GM13977 (cell line): ENCODE measurements at regions not wholly inside any gene's neighbourhood (a gene's known extent, or its start where the extent isn't known, plus 50 kb on each side); places are given as distances from the start of the nearest gene placed in this dataset.
A peak's percentile ranks its signal among the peaks of the same experiment; 100 is the strongest.

Experiments used
- DNase-seq: peaks from one replicate; pipeline ENCODE4 v3.0.0; 2012; ENCODE audit warnings: low spot score
- in situ Hi-C: fragments of 300-500 bp; cut with MboI; formaldehyde crosslinking; loops from one replicate; pipeline ENCODE4 v1.12.0; 2022; ENCODE audit warnings: low sequenced_read_pairs, low pct_unique_long_range_greater_than_20kb, mixed read lengths, inconsistent platforms; ENCODE audit not compliant: unreplicated experiment
- TF ChIP-seq, protein P1 (sequence below): IDR thresholded peaks from 2 replicates; pipeline ENCODE4 v1.5.1; 2012; ENCODE audit warnings: mild to moderate bottlenecking, control low read depth; ENCODE audit not compliant: insufficient read depth; ENCODE audit errors: extremely low read depth, missing control alignments

DNA sequence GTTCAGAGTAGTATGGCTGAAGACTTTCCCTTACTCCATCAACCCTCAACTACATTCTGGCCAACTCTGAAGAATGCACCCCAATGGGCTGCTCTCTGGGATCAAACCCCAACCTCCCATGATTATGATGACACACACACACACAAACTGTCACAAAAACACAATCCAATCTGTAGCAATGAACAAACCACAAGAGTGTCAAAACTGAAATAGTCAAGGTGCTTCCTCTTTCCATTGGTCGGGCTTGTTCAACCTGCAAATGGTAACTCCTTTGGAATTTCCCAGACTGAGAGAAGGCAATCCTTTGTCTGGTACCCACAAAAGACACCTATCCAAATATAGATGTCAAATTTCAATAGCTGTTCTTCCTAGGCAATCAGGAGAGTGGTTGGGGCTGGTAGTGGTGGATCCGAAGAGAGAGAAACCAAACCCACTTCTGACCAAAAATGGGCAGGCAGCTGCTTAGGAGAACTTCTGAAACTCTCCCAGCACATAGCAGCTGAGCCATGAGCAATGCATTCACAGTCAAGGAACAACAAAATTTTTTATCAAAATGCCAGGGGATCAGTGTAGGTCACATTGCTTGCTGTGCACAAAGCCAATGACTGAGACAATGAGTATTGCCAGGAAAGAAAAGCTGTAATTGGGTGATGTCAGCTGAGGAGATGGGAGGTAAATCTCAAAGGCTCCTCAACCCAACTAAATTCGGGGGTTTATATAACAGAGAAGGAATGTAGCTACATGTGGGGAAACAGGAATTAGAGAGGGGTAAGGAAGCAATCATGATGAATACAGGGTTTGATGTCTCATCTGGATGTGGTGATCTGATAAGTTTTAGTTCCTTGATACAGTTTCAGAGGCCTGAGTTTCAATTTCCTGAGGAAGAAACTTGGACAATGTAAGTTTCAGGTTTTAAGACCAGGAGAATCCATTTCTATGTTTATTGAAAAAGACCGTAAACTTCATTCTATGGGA, 191.4 kb downstream of the KITLG start:
- TF ChIP-seq, protein P1, sequence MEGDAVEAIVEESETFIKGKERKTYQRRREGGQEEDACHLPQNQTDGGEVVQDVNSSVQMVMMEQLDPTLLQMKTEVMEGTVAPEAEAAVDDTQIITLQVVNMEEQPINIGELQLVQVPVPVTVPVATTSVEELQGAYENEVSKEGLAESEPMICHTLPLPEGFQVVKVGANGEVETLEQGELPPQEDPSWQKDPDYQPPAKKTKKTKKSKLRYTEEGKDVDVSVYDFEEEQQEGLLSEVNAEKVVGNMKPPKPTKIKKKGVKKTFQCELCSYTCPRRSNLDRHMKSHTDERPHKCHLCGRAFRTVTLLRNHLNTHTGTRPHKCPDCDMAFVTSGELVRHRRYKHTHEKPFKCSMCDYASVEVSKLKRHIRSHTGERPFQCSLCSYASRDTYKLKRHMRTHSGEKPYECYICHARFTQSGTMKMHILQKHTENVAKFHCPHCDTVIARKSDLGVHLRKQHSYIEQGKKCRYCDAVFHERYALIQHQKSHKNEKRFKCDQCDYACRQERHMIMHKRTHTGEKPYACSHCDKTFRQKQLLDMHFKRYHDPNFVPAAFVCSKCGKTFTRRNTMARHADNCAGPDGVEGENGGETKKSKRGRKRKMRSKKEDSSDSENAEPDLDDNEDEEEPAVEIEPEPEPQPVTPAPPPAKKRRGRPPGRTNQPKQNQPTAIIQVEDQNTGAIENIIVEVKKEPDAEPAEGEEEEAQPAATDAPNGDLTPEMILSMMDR, result no peak
- in situ Hi-C loops, result no loop called here
- DNase-seq, result no peak

DNA sequence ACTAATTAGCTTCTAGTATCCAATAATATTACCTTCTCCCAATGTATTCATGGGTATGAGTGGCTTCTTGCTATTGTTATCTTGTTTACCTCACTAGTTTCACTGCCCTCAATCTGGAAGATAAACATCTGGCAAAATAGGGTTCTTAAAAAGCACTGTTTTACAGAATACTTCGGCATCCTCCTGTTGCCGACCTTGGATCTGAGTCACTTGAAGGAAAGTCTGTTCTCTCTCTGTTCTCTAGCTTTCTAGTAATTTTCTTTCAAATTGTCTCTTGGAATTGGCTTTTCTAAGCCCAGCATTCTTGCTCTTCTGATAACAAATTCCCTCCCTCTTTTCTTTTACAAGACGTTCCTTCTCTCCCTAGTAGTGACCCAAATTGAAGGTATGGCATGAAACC, 189.5 kb downstream of the KITLG start:
- no peak for DNase-seq
- in situ Hi-C loops, result no loop called here
- TF ChIP-seq, protein P1, result no peak

DNA sequence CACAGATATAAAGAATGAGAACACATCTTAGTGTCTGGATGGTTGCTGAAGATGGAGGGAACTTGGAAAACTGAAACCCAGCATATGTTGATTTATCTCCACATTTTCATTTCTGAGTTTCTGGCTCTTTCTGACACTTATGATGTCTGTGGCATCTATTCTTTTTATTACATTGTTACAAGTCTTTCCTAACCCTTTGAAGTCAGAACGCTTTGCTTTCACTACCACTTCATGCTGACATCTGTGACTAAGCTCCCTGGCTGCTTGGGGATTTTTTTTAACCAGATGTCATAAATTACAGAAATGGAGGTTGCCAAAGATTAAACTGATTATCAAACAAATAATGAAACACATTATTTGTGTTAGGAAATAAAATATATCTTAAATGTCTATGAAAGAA, 188.7 kb downstream of the KITLG start:
- peak; percentile 38 for DNase-seq
- TF ChIP-seq, protein P1, result no peak

DNA sequence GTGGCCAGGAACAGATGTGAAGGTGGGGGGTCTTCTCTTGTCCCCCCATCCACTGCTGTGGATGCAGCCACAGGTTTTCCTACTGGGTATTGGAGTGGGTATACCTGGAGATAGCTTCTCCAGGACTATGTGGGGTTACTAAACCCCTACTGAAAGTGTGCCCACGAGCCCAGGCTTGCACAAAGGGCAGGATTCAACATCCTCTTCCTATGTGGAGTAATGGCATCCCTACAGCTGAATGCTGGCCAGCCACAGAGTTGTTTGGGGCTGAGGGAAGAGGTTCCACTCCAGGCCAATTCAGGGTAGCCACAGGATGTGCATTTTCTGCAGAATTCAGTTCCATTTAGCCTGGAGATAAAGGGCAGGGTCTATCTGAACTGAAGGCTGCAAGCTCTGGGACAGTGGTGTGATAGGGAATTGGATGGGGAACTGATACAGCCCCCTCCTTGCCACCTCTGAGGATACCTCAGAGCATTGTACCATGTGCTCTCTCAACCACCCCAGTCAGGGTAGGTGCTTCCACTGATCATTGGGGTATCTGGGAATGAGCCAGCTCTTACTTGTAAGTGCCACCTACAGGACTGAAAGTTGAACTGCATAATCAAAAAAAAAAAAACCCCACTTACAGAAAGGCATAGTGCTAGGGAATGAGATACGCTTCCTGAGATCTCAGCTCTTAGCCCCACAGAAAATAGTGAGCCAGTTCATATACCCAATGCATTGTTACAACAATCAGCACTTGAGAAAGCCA, 187.1 kb downstream of the KITLG start:
- in situ Hi-C loops, result no loop called here
- no peak for DNase-seq
- TF ChIP-seq, protein P1, result peak; percentile 42

More for the DNA sequence above, 188.7 kb downstream of the KITLG start:
- in situ Hi-C loops, result no loop called here

DNA sequence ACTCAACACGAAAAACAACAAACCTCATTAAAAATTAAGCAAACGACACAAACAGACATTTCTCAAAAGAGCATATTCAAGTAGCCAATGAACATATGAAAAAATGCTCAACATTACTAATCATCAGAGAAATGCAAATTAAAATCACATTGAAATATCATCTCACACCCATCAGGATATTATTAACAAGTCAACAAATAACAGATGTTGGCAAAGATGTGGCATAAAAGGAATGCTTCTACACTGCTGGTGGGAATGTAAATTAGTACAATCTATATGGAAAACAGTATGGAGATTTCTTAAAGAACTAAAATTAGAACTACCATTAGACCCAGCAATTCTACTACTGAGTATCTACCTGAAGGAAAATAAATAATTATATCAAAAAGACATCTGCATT, 182.2 kb downstream of the KITLG start:
- no peak for DNase-seq
- in situ Hi-C loops, result no loop called here
- TF ChIP-seq, protein P1, result no peak

DNA sequence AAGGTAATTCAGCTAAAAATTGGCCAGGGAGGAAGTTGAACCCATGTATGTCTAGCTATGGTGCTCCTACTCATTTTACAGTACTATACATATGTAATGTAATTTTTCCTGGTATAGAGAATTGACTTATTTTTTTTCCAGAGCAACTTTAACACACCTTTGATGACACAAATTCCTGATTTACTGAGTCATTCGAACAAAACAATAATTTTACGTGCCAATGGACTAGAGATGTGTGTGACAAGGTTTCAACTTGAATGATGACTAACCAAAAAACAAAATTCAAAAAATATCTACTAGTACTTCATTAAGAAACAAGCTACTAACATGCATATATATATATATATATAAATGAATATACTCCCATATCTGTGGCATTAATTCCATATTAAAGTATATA, 180.5 kb downstream of the KITLG start:
- DNase-seq, result no peak
- TF ChIP-seq, protein P1, result no peak
- in situ Hi-C loops, result no loop called here
